NCI-H2227 (cell line): ENCODE measurements at regions not wholly inside any gene's neighbourhood (a gene's known extent, or its start where the extent isn't known, plus 50 kb on each side); places are given as distances from the start of the nearest gene placed in this dataset.

Experiments
- DNase-seq: peaks from one replicate; lab custom pipeline; 2025; ENCODE audit not compliant: unreplicated experiment; lab: John Stamatoyannopoulos, UW

DNA sequence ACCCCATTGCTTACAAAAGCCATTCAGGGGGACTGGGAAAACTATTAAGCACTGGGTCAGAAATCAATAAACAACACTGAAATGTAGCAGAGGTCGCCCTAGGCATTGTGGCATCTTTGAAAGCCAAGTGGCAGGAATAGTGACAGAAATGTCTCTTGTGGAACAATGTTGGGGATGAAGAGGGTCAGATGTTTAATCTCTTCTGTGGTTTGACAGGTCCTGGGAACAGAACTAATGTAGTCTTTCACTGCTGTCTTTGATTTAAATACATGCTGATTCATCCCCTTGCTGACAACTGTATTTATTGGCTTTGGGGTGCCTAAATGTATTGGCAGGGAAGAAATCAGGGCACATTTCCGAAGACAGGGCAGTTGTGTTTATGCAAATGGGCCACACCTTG is 194.8 kb downstream of the ATG4C start:
- no peak for DNase-seq

DNA sequence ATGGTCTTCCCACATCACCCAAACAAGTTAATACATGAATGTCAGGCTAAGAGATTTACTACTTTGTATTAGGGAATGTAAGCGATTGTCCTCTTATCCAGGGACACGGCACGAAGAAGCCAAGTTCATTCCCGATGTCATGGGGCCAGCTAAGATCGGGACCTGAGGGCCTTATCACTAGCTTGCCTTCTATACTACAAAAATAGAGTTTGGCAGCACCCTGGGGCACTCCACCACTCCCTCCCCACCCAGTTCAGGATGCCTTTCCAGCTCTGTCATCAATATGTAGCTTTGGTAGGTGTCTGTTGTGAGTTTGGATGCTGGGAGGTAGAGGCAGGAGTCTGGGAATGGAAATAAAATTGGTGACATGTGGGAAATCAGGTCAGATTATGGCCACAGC is 197.5 kb downstream of the ATG4C start:
- no peak for DNase-seq

DNA sequence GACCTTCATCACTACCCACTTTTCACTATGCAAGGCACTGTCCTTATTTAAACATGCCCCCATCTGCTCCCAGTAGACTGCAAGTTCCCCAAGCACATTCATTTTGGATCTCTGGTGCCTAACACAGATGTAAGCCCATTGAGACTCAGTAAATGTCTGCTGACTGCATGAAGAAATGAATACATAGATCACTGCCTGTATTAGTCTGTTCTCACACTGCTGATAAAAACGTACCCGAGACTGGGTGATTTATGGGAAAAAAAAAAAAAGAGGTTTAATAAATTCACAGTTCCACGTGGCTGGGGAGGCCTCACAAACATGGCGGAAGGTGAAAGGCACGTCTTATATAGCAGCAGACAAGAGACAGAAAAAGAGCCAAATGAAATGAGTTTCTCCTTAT is 204.9 kb downstream of the ATG4C start:
- no peak for DNase-seq

DNA sequence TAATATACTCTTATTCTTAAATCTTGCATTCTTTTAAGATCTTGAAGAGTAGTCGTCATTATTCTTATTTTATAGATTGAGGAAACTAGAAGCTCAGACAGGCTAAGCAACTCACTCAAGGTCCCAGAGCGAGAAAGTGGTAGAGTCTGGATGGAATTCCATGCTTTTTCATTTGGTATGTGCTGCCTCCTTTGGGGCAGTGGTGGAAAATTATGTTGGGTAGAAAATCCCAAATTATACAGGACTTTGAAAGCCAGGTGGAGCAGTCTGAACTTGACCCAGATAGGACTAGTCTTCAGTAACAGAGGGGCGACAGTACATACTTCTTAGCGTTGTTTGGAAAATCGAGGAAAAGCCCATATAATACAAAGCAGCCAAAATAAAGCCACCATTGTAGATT is 205.6 kb downstream of the ATG4C start:
- DNase-seq, result no peak

DNA sequence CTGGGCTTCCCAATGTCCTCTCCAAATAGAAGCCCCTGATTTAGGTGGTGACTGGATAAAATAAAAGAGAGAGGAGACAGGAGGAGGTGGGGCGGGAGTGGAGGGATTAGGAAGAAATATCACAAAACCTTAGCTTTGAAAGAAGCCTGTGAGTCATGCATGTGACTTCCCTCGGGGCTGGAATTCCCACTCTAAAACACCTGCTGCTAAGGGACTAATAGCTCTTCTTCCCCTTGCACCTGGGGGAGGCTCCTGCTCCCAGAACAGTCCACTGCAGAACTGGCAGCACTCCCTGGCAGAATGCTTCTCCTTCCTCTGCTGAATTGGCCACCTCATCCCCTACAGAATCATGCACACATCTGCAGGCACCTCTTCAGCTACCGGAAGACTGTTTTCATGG is 207.2 kb downstream of the ATG4C start:
- no peak for DNase-seq

DNA sequence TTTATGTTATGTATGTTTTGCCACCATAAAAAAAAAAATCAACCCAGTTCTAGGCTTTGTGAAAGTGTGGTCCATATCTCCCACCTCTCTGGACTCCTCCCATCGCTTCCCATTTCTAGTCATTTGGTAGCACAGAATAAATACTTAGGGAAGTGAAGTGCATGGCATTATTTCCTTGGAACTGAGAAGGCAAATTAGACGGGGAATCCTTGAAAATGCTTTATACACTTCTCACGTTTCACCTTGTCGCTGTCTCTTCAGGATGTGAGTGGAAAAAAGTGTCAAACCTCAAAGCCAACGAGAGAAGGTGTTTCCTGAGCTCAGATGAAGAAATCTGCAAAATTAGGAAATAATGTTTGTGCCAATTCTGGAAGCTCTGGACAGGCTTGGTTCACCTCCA is 209.9 kb downstream of the ATG4C start:
- no peak for DNase-seq

DNA sequence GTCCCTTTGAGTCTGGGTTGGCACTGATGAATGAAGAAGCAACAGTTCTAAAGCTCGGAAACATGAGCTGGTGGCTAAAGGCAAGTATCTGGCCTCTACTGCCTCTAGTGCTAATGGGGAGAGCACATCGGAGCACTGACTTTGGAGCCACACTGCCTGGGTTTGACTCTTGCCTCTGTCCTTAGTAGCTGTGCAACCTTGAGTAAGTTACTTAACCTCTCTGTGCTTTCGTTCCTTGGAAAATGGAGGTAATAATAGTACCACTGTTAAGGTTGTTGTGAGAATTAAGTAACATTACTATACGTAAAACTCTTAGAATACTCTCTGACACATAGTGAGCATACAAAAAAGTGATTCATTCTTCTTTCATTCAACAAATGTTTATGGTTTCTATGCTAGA is 211.2 kb downstream of the ATG4C start:
- DNase-seq, result no peak

DNA sequence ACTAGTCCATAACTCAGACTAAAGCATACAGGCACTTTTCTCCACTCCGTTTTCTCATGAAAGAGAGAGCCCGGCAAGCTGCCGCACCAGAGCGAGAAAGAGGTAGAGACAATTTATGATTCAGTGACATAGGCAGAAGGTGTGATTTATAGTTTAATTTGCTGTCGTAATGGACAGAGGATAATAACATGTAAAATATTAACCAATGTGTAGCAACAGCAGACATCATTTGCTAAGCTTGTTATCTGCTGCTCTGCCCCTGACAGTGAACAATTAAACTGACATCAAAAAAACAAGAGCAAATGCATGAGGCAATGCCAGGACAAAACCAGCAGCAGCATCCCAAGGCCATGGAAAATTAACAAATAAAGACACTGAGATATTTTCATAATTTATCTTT is 214.0 kb downstream of the ATG4C start:
- no peak for DNase-seq

DNA sequence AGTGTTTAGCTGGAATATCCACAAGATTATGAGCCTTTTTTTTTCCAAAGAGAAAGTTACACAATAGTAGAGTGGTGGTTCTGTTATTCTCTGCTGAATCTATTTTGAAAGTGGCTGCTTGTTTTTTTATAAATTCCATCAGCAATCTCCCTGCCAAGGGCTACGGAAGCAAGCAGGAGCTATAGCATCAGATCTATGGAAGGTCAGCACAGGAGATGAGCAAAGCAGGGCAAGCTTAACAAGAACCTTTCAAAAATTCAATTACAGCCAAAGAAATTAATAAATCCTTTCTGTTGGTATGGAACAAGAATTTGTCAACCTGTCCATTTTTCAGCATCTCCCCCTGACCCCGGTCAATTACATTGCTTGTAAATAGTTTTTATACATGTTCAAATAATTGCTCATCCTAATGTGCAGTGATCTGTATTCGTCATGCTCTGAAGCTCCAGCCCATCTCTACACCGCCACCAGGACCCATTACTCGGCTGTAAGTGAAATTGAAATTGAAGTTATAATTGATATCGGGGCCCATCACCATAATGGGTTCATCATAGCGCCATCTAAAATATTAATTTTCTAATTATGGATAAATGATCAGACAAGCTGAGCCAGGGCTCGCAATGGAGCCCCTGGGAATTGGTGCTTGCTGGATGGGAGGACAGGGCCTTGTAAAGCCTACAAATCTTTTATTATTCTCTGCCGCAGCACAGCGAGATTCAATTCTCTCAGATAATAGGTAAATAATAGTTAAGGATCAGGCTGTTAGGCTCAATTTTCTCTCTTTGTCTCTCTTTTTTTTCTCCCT is 215.1 kb downstream of the ATG4C start:
- no peak for DNase-seq

DNA sequence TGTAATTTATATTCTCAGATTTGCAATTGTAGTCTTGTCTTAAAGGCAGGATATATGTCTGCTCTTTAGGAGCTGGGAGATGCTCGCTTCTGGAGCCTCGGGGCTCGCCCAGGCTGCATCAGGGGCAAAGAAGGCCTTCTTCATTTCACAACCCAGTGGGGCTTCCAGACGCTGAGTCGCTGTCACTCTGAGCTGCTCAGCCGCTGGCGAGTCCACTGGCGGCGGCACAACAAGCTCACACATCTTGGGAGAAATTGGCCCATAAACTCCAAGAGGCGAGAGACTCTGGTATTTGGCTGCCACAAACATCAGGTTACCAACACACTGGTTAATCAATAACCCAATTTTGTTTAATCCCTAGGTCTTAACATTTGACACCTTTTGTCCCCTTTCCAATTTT is 216.6 kb downstream of the ATG4C start:
- DNase-seq, result no peak

DNA sequence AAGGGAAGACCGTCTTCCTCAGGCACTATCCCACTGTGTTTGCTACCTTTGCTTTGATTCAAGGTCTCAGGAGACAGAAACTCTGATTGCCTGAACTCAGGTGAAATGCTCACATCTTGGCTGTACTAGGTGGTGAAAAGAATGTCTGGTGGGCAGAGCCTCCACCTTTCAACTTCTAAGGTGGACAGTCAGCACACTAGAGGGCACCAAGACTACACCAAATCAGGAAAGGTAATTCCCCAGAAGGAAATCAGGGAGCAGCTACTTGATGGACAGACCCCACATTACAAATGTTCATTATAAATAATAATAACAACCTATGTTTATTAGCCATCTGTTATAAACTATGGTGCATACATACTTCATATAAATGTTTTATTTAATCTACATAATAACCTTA is 220.9 kb downstream of the ATG4C start:
- no peak for DNase-seq

DNA sequence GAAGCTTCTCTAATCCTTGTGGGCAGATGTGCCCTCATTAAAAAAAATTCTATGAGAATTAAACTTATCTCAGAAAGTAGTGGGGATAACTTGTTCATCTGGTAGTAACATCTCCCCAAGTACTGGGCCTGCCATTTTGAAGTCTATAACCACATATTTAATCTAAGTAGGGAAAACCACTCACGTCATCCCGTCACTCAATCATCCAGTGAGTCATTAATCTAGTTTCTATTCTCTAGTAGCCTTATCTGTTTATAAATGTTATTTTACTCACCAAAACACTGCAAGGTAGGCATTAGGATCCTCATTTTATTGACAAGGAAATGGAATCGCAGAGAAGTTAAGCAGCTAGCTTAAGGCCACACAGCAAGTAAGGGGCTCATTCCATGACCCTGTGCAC is 221.9 kb downstream of the ATG4C start:
- no peak for DNase-seq

DNA sequence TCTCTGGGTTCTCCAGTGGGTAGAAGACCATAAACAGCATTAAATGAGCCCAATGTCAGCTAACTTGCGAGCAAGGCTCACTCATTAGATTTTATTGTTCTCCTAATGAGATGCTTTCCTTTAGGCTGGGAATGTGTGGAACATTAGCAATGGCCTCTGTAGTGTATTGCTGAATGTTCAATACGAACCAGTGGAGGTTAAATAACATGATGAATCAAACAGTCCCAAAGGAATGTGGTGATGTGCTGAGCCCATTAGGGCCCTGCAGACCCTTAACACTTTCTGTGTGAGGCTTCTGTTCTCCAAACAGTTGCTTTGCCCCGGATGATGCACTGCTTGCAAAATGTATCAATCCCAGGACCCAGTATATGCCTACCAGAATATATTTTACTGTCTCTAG is 225.5 kb downstream of the ATG4C start:
- DNase-seq, result no peak

DNA sequence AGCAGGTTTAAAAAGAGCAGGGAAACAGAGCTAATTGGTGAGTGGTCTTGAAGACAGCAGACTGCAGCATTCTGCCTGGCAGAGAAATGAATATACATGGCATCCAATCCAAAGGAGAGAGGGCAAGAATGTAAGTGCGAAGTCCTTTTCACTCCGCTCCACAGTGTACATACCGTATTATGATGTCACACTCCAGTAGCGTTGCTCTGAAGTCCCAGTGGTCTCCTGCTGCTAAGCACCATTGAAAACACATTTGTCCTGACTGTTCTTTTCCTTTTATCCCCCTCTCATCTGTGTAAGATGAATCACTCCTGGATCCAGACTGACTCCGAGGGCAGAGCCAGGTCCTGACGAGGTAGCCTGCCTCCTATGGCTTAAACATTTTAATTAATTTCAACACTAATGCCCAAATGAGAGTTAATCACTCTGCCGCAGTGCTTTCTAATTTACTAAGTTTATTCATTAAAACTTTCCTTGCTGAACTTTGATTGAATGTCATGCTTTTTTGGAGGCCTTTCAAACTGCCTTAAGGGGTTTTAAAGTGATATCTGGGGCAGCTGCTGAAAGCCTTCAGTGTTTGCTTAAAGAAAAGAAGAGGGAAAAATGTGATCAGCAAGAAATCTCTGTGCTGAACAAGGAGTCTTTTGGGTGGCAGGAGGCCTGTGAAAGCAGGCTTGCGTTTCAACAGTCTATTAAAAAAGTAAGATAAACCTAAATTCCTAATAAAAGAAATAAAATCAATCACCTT is 227.2 kb downstream of the ATG4C start:
- DNase-seq, result no peak

DNA sequence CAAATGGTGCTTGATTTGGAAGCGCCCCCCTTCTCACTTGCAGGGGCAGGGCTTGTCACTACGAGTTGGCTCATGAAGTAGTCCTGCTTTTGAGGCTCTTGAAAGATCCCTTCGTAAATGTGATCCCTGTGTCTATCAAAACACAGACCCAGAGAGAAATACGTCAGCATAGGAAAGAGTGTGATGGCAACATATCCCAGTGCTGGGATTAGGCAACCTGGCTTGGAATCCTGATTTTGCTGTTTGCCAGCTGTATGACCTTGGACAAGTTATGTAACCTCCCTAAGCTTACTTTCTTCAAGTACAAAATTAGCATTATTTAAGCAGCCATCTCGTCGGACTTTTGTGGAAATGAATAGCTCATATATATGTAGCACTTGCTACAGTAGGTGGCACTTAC is 228.4 kb downstream of the ATG4C start:
- no peak for DNase-seq

DNA sequence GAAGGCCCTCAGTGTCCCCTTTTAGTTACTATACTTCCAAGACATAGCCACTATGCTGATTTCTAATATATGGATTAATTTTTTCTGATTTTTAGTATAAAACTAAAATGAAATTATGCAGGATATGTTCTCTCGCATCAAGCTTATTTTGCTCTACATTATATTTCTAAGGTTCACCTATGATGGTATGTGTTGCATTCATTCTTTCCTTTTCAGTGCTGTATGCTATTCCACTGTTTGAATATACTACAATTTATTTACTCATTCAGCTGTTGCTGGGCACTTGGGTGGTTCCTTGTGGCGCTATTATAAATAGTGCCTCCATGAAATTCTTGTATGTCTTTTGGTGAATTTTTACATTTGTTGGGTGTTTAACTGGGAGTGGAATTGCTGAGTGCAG is 230.3 kb downstream of the ATG4C start:
- no peak for DNase-seq

DNA sequence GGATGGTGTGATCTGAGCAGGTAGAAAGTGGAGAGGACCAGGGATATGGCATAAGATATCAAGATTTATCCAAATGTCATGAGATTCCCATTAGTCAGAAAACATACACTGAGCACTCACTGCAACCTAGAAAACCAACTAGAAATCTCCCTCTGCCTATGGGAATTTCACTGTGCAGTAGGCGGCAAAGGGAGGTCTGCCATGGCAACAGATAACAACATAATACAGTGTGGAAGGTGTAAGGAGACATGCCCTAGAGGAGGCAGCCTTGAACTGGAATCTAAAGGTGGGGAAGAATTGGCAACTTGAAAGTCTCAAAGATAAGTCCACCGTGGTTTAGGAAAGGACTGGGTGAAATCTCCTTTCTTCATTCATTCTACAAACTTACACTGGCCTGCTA is 238.4 kb downstream of the ATG4C start:
- DNase-seq, result no peak

DNA sequence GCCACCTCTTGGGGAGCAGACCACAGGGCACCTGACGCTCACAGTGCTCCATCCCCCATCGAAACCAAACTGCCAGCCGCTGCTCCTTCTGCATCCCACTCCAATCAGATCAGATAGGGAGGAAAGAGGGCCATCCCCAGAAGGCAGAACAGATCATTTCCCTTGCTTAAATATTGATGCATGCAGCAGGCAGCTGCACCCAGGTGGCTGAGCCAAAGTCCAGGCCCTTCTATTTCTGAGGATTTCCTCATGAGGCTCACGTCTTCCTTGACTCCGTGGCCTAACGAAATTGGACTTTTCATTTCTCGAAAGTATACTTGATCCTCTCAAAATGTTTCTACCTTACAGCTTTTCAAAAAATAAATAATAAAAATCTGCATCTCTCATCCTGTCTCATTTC is 239.2 kb downstream of the ATG4C start:
- no peak for DNase-seq

DNA sequence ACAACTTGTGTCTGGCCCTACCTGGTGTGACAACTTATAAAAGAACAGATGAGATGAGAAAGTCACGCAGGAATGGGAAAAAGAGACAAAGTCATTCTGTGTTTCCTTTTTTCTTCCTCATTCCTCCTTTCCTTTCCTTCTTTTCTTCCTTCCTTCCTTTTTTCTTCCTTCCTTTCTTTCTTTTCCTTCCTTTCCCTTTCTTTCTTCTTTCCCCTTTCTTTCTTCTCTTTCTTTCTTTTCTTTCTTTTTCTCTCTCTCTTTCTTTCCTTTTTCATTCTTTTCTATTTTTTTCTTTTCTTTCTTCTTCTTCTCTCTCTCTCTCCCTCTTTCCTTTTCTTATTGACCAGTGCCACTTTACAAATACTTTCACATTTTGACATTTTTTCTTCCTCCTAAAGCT is 239.7 kb downstream of the ATG4C start:
- DNase-seq, result no peak

DNA sequence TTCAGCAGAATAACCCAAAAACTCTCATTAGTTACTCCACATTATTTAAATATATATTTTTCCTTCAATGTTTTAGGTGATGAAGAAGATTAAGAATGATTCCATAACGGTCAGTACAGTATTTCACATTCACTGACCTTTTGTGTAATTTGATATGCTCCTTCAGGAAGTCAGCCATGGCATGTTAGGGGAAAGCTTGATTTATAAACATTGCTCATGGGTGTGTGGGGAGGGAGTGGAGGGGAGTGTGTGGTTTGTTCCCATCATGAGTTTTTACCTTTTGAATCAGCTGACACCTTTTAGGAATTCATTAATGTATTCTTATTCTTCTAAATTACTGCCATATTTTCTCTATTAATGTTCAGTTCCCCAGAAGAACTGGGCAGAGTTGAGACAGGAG is 240.2 kb downstream of the ATG4C start:
- no peak for DNase-seq

DNA sequence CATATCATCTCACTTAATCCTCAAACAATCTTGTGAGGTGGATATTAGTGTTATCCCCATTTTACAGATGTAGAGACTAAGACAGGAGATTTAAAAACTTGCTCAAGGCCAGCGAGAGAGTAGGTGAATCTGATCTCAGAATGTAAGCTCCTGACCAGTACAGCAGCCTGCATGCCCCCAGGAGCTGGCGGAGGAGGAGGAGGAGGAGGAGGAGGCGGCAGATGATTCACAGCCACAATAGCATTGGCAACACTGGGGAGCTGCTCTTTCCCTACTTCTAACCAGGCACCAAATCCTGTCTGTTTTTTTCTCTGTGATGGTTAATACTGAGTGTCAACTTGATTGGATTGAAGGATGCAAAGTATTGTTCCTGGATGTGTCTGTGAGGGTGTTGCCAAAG is 243.2 kb downstream of the ATG4C start:
- no peak for DNase-seq

DNA sequence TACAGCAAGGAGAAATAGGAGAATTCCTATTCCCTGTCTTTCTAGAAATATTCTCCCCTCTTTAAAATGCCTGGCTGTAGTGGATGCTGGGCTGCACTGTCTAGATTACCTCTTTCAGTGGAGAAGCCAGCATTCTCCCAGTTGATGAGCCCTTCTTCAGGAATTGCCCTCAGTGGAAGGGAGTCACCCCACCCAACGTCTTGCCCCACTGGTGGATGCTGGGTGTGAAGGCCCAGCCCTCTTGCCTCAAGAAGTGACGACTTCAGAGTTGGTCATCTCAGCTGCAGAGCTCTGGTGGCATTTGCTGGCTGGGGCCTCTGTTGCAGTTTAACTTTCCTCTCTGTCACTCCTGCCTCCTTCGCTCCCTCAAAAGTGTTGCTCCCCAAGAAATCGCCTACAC is 248.2 kb downstream of the ATG4C start:
- DNase-seq, result no peak

DNA sequence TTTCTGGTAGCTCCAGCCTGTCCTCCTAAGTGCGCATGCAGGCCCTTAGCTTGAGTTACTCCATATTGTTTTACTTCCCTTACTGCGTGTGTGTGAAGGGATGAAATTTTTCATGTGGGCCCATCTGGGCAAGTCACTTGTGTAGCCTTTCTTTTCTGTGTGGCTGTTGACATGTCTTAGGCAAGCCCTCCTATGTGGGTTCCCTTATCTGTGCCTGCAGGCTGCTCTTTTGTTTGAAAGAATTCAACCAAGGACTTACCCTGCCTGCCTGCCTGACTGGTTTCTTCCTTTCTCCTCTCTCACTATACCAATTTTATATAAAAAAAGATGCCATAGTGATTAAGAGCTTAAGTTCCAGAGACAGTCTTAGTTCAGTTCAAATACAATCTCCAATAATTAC is 249.3 kb downstream of the ATG4C start:
- DNase-seq, result no peak
